ENCODE measurements at regions not wholly inside any gene's neighbourhood (a gene's known extent, or its start where the extent isn't known, plus 50 kb on each side); places are given as distances from the start of the nearest gene placed in this dataset.

DNA sequence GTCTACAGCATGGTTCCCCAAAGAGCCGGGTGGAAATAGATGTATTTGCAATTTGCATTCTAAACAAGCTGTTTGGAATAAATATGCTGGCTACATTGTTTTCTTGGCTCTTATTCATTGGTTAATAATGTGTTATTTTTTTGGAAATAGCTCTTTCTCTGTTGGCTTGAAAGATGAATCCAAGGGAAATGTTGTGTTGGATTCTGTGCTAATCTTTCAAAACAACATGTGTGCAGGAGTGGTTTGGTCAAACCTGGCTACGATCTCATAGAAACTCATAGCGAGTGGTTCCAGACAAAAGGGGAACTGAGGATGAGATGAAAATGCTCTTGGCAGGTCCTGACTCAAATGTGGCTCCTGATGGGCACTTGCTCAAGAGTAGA is 63.7 kb upstream of the CXCL14 start (continued):
- TF ChIP-seq RAD21 (IDR thresholded peaks at IDR 0.05 in 1 of 2, conservative IDR thresholded peaks at IDR 0.05 in 1 of 2; ENCODE audit: low read depth in 2 of 2, low read length in 2 of 2) (no peak), JUN (IDR thresholded peaks at IDR 0.05; ENCODE audit: low read depth, low read length) (no peak), NANOG (IDR thresholded peaks at IDR 0.05; ENCODE audit: insufficient read depth, low read depth, low read length, poor library complexity, severe bottlenecking) (no peak), EGR1 (IDR thresholded peaks at IDR 0.05; ENCODE audit: borderline replicate concordance, low read depth, low read length) (no peak), RXRA (IDR thresholded peaks at IDR 0.05; ENCODE audit: insufficient read depth, low read depth, low read length) (no peak), BCL11A (IDR thresholded peaks at IDR 0.05; ENCODE audit: low read depth in 2 of 2, low read length in 2 of 2) (no peak)

Measured in H1 (cell line).